Stimulated activated CD8-positive, alpha-beta memory T cell treated with anti-CD3 and anti-CD28 coated beads, Interleukin-7, amount 100 ng/mL, for 1 hour (primary cell): ENCODE measurements at regions not wholly inside any gene's neighbourhood (a gene's known extent, or its start where the extent isn't known, plus 50 kb on each side); places are given as distances from the start of the nearest gene placed in this dataset.
"Not testable (repeated sequence)": the region's sequence is repeated elsewhere in the genome, so short reads cannot be mapped to it uniquely, and the experiment has no call there.

Source experiments
- DNase-seq, 2 donors: peaks; one replicate each; pipeline ENCODE4 v3.0.0-alpha.2; 2020; ENCODE audit warnings: low read depth in 2 of 2

DNA sequence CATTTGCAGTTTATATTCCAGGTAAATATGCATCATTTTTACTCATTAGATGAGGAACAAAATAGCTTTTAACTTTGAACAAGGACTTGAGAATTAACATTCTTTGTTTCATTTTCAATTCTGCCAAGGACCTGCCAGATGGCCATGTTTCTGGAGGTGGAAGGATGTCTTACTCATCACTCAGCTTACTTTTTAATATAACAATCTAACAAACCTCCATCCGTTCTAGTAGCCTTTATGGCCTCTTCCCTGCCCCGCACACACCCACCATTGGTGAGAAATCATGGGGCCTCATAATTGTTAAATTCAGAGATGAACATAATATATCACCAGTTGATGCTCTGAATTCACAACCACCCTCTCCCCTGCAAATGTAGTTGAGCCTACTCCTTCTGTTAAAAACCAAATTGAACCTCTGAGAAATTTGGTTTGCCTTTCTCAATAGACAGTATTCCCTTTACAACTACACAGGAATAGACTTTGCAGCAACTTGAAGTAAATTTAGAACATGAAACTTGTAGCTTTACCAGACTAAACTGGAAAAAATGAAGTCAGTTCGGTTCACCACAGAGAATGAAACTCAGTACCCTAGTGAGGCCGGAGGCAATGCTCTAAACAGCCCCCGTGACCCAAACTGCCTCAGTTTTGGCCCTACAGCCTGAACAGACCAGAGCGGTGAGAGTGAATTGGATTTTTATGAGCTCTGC is 50.1 kb upstream of the ACSL4 start:
- no peak for DNase-seq

DNA sequence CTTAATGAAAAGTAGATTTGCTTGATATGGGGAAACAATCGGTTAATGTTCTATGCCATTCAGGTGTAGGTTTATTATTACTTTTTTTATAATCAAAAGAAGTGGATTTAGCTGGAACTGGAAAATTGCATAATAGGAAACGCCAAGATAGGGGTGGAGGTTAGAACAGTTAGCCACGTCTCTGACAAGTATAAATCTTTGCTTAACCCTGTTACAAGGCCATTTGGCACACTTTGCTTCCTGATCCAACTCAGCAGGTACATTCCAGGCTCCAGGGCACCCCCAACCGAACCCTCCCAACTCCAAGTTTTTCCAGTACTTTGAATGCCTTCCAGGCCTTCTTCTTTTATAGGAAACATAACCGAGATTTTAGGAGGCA is 50.6 kb upstream of the ACSL4 start:
- no peak for DNase-seq

DNA sequence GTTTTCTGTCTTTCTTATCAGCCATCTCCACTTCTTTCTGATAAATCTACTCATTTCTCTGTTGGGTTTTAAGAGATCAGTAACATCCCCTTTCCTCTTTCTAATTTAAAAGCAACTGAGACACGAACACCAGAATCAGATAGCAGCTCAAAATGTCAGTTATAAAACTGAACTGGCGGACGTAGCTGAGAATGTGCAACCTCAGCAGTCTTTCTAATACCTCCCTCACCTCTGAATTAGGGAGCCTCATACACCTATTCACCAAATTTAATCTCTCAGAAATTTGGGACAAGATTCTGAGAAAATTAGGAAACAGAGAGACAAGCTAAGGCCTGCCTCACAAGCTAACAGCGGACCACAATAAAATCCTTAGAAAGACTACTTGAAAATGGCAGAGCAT is 52.0 kb upstream of the ACSL4 start:
- DNase-seq, result no peak

DNA sequence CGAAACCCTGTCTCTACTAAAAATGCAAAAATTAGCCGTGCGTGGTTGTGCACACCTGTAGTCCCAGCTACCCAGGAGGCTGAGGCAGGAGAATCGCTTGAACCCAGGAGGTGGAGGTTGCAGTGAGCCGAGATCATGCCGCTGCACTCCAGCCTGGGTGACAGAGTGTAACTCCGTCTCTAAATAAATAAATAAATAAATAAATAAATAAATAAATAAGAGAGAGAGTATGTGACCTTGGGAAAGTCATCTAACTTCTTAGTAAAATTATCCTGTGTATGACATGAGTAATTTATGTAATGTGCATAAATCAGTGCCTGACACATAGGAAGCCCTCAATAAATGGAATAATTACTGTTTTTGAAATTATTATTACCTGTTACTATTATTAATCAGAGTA is 57.5 kb upstream of the ACSL4 start:
- DNase-seq, result not testable (repeated sequence)

DNA sequence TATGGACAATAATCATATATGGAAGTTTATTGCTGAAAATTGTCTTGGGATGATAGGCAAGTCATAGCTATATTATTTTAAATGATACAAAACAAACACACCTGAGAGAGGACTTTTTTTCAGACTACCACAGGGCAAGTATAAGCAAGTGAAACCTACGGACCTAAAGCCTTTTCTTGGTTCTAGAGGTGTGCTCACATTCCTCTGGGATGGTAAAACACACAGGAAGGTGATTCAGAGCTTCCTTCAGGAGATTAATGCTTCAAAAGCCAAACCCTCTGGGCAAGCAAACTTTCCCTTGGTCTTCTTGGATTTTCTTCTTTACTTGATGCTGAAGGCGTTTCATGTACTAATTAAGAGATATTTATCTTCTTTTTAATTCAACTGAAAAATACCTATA is 60.1 kb upstream of the ACSL4 start:
- no peak for DNase-seq

DNA sequence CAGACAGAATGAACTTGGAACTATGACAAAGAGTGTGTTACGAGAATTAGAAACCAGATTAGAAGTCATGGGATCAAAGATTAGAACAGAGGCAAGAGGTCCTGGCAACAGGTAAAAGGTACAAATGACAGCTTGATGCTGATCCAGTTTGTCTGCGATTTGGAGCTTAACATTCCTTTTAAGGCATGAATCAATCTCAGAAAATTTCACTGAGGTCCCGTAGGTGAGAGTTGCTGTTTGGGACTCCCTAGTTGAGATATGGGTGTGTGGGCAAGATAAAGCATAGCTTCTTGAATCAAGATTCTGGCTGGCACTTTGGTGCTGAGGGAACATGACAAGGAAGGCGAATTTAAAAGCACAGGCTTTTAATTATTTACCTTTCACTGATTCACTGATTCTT is 62.6 kb upstream of the ACSL4 start:
- no peak for DNase-seq

DNA sequence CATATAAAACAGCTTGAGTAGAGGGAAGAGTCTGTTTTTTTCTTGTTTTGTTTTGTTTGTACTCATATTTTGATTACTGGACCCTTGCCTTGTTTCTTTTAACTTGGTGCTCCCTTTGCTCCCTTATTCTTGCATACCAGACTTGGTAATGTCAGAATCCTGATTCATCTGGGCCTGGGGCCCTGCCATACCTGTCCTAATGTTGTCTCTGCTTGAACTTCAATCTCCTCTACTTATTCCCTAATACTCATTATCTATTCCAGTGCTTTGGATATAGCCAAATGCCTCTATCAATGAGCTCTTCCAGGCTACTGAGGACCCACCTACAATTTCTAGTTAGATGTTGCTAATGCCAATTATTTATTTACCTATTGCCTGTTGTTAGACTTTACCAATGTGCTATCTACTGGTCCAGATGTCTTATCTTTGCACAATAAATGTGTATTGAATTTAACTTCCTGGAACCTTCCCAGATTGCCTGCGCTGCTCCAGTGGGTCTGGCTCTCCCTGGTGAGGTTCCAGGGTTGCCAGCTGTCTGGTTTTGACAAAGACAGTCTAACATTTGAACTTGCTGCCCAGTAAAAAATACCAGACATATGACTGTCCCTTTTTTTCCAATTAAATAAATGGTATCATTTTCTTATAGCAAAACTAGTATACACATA is 64.4 kb upstream of the ACSL4 start:
- no peak for DNase-seq

DNA sequence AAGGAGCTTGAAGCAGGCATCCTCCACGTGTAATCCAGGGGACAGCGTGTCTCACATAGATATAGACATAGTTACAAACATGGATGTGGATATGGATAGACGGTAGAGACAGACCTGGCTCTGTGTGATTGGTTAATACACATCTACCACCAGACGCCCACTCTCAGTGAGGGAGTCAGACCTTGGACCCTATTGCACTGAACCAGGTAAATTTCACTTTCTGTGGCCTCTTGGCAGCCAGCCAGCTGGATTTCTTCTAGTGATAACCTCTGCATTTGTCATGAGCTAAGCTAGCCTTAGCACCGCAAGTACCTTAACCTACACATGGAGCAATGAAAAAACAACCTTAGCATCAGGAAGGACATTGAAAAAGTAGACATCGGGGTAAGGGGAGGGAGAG is 79.2 kb upstream of the ACSL4 start:
- DNase-seq, result no peak

DNA sequence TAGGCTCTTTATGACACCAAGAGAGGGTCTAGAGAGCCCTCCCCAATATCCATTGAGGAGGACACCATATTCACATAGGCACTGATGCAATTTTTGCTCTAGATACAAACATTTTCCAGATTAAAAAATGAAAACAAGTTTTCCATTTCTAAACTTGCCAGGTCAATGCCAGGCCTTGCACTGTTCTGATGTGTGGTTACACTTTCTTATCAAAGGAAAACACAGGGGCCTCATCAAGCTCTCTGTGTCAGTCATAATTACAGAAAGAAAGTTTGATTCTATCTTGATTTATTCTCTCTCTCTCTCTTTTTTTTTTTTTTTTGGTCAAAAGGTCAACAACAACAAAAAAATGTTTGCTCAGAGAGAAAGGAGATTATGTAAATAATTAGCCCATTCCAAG is 80.2 kb upstream of the ACSL4 start:
- no peak for DNase-seq

DNA sequence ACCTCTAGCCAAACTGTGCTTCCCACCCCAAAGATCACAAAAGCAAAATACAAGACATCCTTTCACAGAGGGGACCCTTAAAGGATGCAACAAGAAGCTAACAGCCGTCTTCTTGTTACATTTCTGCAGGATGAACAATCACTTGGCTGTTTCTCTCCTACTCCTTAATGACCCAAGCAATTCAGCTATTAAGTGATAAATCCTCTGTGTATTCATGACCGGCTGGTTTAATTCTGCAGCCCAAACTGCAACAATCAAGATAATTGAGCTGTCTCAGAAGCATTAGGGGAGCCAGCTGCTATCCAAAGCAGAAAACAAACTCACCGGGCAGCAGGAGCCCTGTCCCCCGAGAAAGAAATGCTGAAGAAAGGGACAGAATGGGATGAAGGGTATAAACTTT is 85.9 kb upstream of the ACSL4 start:
- no peak for DNase-seq

DNA sequence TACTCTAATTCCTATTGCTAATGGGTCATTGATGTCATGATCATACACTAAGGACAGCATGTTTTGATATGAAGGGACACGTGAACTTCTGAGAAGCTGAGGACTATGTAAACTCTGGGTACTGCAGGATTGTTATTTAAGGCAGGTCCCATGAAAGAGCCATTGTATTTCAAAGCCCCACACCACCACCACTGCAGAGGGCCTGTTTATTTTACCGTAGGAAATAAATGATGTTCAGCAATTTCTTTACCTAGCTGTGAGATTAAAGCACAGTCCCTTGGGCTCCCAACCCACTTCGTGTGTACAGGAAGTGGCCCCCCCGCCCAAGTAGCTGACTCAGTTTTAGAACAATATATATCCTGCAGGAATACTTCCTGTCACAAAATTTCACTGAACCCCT is 89.8 kb upstream of the ACSL4 start:
- no peak for DNase-seq

DNA sequence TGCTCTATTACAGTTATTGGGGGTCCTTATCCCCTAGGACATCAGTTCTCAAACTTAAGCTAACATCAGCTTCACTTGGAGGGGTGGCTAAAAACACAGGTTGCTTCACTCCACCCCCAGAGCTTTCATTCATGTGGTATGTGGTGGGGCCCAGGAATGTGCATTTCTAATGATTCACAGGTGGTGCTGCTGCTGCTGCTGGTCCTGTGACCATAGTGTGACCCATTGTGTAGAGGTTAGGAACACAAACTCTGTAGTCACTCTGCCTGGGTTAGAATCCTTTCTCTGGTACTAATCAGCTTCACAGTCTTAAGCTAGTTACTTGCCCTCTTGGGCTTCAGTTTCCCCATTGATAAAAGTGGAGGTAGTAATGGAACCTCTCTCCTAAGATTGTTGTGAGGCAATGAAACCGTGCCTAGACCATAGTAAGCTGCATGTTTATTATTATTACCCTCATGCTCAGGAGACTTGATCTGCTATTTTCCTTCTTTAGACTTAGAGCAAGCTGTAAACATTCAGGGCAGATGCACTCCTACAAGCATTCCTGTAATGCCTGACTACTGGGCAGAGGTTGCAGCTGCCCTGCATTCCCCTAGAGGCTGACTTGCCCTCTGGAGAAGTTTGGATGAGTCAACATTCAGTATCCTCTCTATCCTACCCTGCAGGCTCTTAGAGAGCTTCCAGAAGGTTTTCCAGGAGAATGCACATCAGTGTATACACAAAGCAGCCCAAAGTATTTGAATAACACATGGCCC is 94.1 kb upstream of the ACSL4 start:
- DNase-seq, result no peak

DNA sequence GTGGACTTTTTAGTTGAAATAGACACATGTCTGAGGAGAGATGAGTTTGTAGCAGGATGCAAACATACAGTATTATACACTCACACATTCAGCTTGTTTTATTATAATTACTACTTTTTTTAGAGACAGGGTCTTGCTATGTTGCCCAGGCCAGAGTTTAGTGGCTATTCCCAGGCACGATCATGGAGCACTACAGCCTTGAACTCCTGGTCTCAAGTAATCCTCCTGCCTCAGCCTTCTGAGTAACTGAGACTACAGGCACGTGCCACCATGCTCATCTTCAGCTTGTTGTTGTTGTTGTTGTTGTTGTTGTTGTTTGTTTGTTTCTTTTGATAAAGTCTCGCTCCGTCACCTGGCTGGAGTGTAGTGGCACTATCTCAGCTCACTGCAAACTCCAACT is 94.7 kb upstream of the ACSL4 start:
- no peak for DNase-seq

DNA sequence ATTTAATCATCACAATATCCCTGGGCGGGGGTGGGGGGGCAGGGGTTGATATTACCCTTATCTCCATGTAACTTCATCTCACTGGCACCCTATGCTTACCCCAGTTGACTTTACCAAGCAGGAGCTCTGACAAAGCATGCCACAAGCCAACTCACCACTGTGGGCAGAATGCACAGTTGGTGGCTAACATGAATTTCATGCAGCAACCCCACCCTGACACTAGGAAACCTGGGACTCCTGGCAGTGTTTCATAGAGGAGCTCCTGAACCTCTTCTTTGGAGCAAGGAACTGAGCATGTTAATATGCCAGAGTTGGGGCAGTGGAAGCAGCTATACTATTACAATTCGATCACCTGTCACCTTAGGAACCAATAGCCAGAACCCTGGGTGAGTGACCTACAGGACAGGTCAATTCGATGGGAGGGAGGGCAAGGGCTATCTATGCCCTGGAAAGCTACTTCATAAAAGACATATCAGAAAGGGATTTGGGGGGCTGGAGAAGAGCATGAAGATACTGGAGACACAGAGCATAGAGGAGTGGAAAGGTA is 97.2 kb upstream of the ACSL4 start:
- DNase-seq, result no peak

DNA sequence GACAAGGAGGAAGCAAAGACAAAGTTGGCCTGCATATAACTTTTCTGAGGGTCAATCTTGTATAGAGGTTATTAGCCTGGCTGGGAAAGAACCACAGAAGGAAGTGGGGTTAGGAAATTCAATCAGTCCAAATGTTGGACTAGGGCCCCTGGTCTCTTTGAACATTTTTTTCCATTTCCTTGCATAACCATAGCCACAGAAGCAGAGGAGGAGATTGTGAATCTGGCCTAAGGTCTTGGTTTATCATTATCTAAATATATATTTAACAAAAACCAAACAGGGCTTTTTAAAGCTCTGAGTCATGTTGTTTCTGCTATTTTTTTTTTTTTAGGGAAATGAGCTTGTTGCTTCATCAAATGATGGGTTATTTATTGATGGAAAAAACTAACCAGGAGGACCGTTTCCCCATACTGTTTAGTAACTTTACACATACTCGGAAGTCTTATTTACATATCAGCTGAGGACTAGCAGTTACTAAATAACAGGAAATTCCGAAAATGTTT is 97.7 kb upstream of the ACSL4 start:
- DNase-seq, result no peak

DNA sequence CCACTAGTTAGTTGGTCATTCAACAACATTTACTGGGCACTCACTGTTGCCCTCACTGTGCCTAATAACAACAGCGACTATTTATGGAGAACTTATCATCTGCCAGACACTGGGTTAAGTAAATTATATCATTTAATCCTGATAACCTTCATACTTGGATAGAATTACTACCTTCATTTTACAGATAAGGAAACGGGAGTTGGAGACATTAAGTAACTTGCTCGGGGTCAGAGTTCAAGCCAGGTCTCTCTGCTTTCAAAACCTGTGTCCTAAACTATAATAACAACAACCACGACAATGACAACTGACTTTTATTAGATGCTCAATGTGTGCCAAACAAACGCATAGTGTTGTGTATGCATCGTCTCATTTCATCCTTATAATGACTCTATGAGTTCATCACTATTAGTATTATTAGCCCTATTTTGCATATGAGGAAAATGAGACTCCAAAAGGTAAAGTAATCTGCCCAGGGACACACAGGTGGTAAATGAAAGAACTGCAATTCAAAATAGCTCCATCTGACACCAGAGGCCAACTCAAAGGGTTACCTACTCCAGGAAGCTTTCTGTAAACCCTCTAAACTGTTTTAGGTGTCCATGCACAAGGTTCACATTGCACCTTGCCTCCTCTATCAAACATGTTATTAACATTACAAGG is 98.4 kb upstream of the ACSL4 start:
- DNase-seq, result no peak

DNA sequence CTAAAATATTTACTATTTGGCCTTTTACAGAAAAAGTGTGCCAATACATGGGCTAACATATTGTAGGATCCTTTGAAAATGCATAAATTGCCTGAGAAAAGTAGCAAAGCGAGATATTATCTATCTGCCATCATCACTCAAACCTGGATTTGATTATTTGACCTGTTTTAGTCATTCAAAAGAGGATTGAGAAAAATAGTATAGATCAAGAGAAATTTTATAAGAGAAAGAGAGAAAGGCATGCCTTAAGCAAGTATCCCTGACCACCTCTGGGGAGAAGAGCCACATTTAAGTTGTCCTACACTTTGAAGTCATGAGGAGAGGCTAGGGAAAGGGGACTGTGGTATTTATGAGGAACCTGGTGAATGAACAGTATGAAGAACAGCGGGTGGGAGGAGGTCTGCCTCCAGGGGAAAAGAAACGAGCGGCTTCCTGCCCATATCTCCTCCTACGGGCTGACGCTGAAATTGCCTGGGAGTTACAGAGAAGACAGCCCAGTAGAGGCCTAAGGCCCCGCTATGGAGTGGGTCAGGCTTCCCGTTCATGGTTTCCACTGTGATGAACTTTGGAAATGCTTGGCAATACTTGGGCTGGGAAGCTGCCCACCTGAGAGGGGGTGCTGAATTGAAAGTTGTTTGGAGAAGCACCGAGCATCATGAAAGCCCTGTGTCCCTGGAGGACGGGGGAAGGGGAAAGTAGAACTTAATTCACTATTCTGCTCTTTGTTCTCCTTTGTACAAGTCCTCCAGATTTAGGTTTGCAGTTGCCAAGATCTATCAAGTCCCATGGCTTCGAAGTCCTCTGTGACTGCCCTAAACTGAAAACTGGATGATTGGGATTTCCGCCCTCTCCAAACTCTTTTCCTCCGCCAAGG is 106.9 kb upstream of the ACSL4 start:
- DNase-seq, result no peak

DNA sequence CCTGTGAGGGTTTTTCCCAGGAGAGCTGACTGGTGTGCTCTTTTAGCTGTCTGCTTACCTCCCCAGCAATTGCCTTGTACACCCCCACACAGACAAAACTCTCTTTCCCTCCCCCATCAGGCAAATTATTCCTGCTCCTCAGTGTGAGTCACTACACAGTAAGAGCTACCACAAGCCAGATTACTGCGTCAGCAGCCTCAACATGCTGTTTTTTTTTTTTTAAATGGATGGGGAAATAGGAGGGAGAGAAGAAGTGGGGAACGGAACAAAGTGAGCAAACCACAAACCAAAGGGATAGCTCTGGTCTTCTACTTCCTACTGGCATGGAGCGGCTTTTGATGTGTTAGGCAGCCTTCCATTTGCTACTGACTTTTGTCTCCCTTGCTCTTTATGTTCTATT is 107.5 kb upstream of the ACSL4 start:
- DNase-seq, result no peak

DNA sequence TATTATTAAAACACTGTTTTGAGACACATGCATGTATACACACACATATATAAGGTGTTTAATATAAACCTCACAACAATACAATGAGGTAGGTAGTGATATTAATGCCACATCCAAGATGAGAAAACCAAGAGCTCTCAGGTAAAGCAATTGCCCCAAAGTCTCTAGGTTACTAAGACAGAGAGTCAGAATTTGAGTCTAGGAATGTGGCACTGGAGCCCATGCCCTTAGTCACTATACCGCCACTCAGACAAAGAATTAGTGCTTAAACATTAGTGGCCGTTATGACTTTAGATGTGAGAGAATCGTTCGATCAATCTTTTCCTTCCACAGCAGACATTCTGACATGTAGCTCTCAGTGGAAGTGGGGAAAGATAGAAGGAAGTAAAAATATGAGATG is 108.2 kb upstream of the ACSL4 start:
- DNase-seq, result no peak

DNA sequence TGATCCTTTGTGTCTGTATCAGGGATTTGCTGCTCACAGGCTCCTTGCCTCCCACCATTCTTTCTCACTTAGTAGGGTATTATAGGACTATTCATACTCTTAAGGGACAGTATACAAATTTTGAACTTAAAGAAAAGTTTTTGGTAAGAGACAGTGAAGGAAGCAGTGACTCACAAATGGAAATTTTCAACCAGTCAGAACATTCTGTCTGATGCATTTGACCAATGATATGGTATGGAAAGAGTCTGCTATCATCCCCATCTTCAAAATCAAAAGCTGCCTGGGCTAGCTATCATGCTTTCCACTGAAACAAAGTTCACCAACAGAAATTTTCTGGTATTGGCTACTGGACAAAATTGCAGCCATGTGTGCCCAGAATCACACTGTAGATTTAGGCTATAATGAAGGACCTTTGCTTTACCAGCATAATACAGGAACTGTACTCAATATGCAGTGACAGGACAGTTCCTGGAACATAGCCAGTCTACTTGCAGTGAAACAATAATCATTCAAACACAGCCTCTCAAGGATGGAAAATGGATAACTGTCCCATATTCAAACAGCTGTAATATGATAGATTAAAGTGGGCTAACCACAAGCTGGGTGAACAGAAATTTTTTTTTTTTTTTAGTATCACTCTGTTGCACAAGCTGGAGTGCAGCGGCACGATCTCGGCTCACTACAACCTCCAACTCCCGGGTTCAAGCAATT is 109.0 kb upstream of the ACSL4 start:
- no peak for DNase-seq

DNA sequence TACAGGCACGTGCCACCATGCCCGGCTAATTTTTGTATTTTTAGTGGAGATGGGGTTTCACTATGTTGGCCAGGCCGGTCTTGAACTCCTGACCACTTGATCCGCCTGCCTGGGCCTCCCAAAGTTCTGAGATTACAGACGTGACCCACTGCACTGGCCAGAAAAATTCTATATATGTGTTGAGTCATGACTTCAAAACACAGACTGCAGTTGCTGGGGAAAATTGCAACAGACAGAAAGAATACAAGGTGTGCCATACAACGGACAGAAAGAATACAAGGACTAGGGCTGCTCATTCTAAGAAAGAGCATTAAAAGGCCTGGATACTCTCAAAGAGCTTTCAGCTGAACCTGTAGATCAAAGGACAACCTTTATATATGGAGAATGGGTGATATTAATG is 109.6 kb upstream of the ACSL4 start:
- no peak for DNase-seq
